ENCODE measurements at regions not wholly inside any gene's neighbourhood (a gene's known extent, or its start where the extent isn't known, plus 50 kb on each side); places are given as distances from the start of the nearest gene placed in this dataset.
"Not testable (repeated sequence)": the region's sequence is repeated elsewhere in the genome, so short reads cannot be mapped to it uniquely, and the experiment has no call there.

GRCh38 chr2:7755879-7756278 is 838.7 kb downstream of the RNF144A start:
- Histone ChIP-seq H3K27ac (ENCODE audit: low read length) (no peak overlapping the region), H3K9me3 (ENCODE audit: control insufficient read depth in 1 of 2, low read length in 2 of 2) (peaks cover 22 to 27% of the 10 kb centered on the region in 2 donors), H3K4me1 (ENCODE audit: control insufficient read depth in 1 of 2, insufficient read depth in 2 of 2, low read length in 2 of 2) (peaks cover 0 to 10% of the 10 kb centered on the region in 2 donors), H3K36me3 (ENCODE audit: control insufficient read depth in 1 of 2, insufficient read depth in 2 of 2, low read length in 2 of 2) (no peaks in the 10 kb centered on the region), H3K27me3 (ENCODE audit: low read depth, low read length) (no peaks in the 10 kb centered on the region), H3K4me3 (ENCODE audit: low read depth in 1 of 2, low read length in 2 of 2) (no peak overlapping the region)

- no peaks in the 10 kb centered on the region for H3K27me3 ChIP-seq (ENCODE audit: low read depth, low read length)
- H3K9me3 ChIP-seq (ENCODE audit: control insufficient read depth in 1 of 2, low read length in 2 of 2) = peaks cover 20 to 30% of the 10 kb centered on the region in 2 donors
- H3K27ac ChIP-seq (ENCODE audit: low read length) = no peak overlapping the region
- peaks cover 0 to under 1% of the 10 kb centered on the region in 2 donors for H3K4me1 ChIP-seq (ENCODE audit: control insufficient read depth in 1 of 2, insufficient read depth in 2 of 2, low read length in 2 of 2)
- H3K36me3 ChIP-seq (ENCODE audit: control insufficient read depth in 1 of 2, insufficient read depth in 2 of 2, low read length in 2 of 2) = no peaks in the 10 kb centered on the region
- no peak overlapping the region for H3K4me3 ChIP-seq (ENCODE audit: low read depth in 1 of 2, low read length in 2 of 2)
Observed at GRCh38 chr2:7758073-7758759, 841.0 kb downstream of the RNF144A start.

GRCh38 chr2:7759898-7760297 is 842.7 kb downstream of the RNF144A start:
- Histone ChIP-seq H3K4me1 (ENCODE audit: control insufficient read depth in 1 of 2, insufficient read depth in 2 of 2, low read length in 2 of 2) (no peaks in the 10 kb centered on the region), H3K36me3 (ENCODE audit: control insufficient read depth in 1 of 2, insufficient read depth in 2 of 2, low read length in 2 of 2) (no peaks in the 10 kb centered on the region), H3K27ac (ENCODE audit: low read length) (no peak overlapping the region), H3K27me3 (ENCODE audit: low read depth, low read length) (no peaks in the 10 kb centered on the region), H3K9me3 (ENCODE audit: control insufficient read depth in 1 of 2, low read length in 2 of 2) (peaks cover 11 to 27% of the 10 kb centered on the region in 2 donors), H3K4me3 (ENCODE audit: low read depth in 1 of 2, low read length in 2 of 2) (no peak overlapping the region)

GRCh38 chr2:7763418-7763817 is 846.2 kb downstream of the RNF144A start:
- H3K27ac ChIP-seq (ENCODE audit: low read length); H3K4me3 ChIP-seq (ENCODE audit: low read depth in 1 of 2, low read length in 2 of 2); H3K4me1 ChIP-seq (ENCODE audit: control insufficient read depth in 1 of 2, insufficient read depth in 2 of 2, low read length in 2 of 2); H3K36me3 ChIP-seq (ENCODE audit: control insufficient read depth in 1 of 2, insufficient read depth in 2 of 2, low read length in 2 of 2); H3K27me3 ChIP-seq (ENCODE audit: low read depth, low read length): not testable (repeated sequence)
- H3K9me3 ChIP-seq (ENCODE audit: control insufficient read depth in 1 of 2, low read length in 2 of 2) = peaks cover 0 to 11% of the 10 kb centered on the region in 2 donors

- H3K27me3 ChIP-seq (ENCODE audit: low read depth, low read length) = no peaks in the 10 kb centered on the region
- peaks cover 0 to 10% of the 10 kb centered on the region in 2 donors for H3K9me3 ChIP-seq (ENCODE audit: control insufficient read depth in 1 of 2, low read length in 2 of 2)
- no peak overlapping the region for H3K4me3 ChIP-seq (ENCODE audit: low read depth in 1 of 2, low read length in 2 of 2)
- peaks cover 0 to 3% of the 10 kb centered on the region in 2 donors for H3K4me1 ChIP-seq (ENCODE audit: control insufficient read depth in 1 of 2, insufficient read depth in 2 of 2, low read length in 2 of 2)
- no peak overlapping the region for H3K27ac ChIP-seq (ENCODE audit: low read length)
- H3K36me3 ChIP-seq (ENCODE audit: control insufficient read depth in 1 of 2, insufficient read depth in 2 of 2, low read length in 2 of 2) = no peaks in the 10 kb centered on the region
Observed at GRCh38 chr2:7765236-7765635, 848.0 kb downstream of the RNF144A start.

GRCh38 chr2:7766088-7766722 is 849.0 kb downstream of the RNF144A start:
- H3K4me1 ChIP-seq (ENCODE audit: control insufficient read depth in 1 of 2, insufficient read depth in 2 of 2, low read length in 2 of 2) = peaks cover 0 to 3% of the 10 kb centered on the region in 2 donors
- H3K9me3 ChIP-seq (ENCODE audit: control insufficient read depth in 1 of 2, low read length in 2 of 2) = peaks cover 0 to 10% of the 10 kb centered on the region in 2 donors
- H3K27ac ChIP-seq (ENCODE audit: low read length) = no peak overlapping the region
- H3K27me3 ChIP-seq (ENCODE audit: low read depth, low read length) = no peaks in the 10 kb centered on the region
- no peaks in the 10 kb centered on the region for H3K36me3 ChIP-seq (ENCODE audit: control insufficient read depth in 1 of 2, insufficient read depth in 2 of 2, low read length in 2 of 2)
- H3K4me3 ChIP-seq (ENCODE audit: low read depth in 1 of 2, low read length in 2 of 2) = no peak overlapping the region

- Histone ChIP-seq H3K36me3 (ENCODE audit: control insufficient read depth in 1 of 2, insufficient read depth in 2 of 2, low read length in 2 of 2) (no peaks in the 10 kb centered on the region), H3K27ac (ENCODE audit: low read length) (no peak overlapping the region)
Observed at GRCh38 chr2:7766978-7767565, 849.9 kb downstream of the RNF144A start.

GRCh38 chr2:7767902-7768301 is 850.7 kb downstream of the RNF144A start:
- Histone ChIP-seq H3K27ac (ENCODE audit: low read length) (no peak overlapping the region), H3K9me3 (ENCODE audit: control insufficient read depth in 1 of 2, low read length in 2 of 2) (peaks cover 0 to 9% of the 10 kb centered on the region in 2 donors), H3K4me3 (ENCODE audit: low read depth in 1 of 2, low read length in 2 of 2) (no peak overlapping the region), H3K27me3 (ENCODE audit: low read depth, low read length) (no peaks in the 10 kb centered on the region), H3K4me1 (ENCODE audit: control insufficient read depth in 1 of 2, insufficient read depth in 2 of 2, low read length in 2 of 2) (peaks cover 0 to 3% of the 10 kb centered on the region in 2 donors), H3K36me3 (ENCODE audit: control insufficient read depth in 1 of 2, insufficient read depth in 2 of 2, low read length in 2 of 2) (no peaks in the 10 kb centered on the region)

More at GRCh38 chr2:7766978-7767565, 849.9 kb downstream of the RNF144A start:
- Histone ChIP-seq H3K4me3 (ENCODE audit: low read depth in 1 of 2, low read length in 2 of 2) (no peak overlapping the region), H3K4me1 (ENCODE audit: control insufficient read depth in 1 of 2, insufficient read depth in 2 of 2, low read length in 2 of 2) (peaks cover 0 to 3% of the 10 kb centered on the region in 2 donors), H3K27me3 (ENCODE audit: low read depth, low read length) (no peaks in the 10 kb centered on the region), H3K9me3 (ENCODE audit: control insufficient read depth in 1 of 2, low read length in 2 of 2) (peaks cover 0 to 10% of the 10 kb centered on the region in 2 donors)

- Histone ChIP-seq H3K4me3 (ENCODE audit: low read depth in 1 of 2, low read length in 2 of 2) (no peak overlapping the region), H3K9me3 (ENCODE audit: control insufficient read depth in 1 of 2, low read length in 2 of 2) (no peaks in the 10 kb centered on the region), H3K36me3 (ENCODE audit: control insufficient read depth in 1 of 2, insufficient read depth in 2 of 2, low read length in 2 of 2) (no peaks in the 10 kb centered on the region), H3K27ac (ENCODE audit: low read length) (no peak overlapping the region), H3K27me3 (ENCODE audit: low read depth, low read length) (no peaks in the 10 kb centered on the region), H3K4me1 (ENCODE audit: control insufficient read depth in 1 of 2, insufficient read depth in 2 of 2, low read length in 2 of 2) (peaks cover 0 to 5% of the 10 kb centered on the region in 2 donors)
Observed at GRCh38 chr2:7771781-7772180, 854.6 kb downstream of the RNF144A start.

- Histone ChIP-seq H3K4me1 (ENCODE audit: control insufficient read depth in 1 of 2, insufficient read depth in 2 of 2, low read length in 2 of 2) (peaks cover 0 to 5% of the 10 kb centered on the region in 2 donors), H3K27ac (ENCODE audit: low read length) (no peak overlapping the region), H3K4me3 (ENCODE audit: low read depth in 1 of 2, low read length in 2 of 2) (no peak overlapping the region)
Observed at GRCh38 chr2:7773362-7774360, 856.4 kb downstream of the RNF144A start.

More at GRCh38 chr2:7773362-7774360, 856.4 kb downstream of the RNF144A start:
- Histone ChIP-seq H3K9me3 (ENCODE audit: control insufficient read depth in 1 of 2, low read length in 2 of 2) (no peaks in the 10 kb centered on the region), H3K27me3 (ENCODE audit: low read depth, low read length) (no peaks in the 10 kb centered on the region), H3K36me3 (ENCODE audit: control insufficient read depth in 1 of 2, insufficient read depth in 2 of 2, low read length in 2 of 2) (no peaks in the 10 kb centered on the region)

Data from muscle layer of duodenum (tissue), 2 donors.